ENCODE measurements at regions not wholly inside any gene's neighbourhood (a gene's known extent, or its start where the extent isn't known, plus 50 kb on each side); places are given as distances from the start of the nearest gene placed in this dataset.

DNA sequence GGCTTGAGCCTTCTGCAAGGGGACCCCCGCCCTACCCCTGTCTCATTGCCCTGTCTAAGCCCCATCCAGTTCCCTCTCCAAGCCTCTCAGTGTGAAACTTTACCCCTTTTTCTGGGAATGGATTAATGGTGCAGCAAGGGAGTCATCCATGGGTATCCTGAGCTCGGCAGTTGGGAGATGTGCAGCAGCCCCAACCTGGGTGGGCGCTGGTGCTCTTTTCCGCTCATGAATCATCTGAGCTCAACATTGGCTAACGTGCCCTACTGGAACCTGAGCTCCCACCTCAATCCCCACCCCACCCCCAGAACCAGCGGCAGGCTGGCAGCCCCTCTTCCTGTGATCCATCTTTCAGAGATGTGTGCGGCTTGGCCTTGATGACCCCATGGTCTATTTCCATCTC is 130.3 kb upstream of the MSX1 start:
- no peak overlapping the region for H3K27ac ChIP-seq
- TF ChIP-seq ZFX (IDR thresholded peaks at IDR 0.05; ENCODE audit: borderline replicate concordance) = no peak
- TF ChIP-seq, protein P1, sequence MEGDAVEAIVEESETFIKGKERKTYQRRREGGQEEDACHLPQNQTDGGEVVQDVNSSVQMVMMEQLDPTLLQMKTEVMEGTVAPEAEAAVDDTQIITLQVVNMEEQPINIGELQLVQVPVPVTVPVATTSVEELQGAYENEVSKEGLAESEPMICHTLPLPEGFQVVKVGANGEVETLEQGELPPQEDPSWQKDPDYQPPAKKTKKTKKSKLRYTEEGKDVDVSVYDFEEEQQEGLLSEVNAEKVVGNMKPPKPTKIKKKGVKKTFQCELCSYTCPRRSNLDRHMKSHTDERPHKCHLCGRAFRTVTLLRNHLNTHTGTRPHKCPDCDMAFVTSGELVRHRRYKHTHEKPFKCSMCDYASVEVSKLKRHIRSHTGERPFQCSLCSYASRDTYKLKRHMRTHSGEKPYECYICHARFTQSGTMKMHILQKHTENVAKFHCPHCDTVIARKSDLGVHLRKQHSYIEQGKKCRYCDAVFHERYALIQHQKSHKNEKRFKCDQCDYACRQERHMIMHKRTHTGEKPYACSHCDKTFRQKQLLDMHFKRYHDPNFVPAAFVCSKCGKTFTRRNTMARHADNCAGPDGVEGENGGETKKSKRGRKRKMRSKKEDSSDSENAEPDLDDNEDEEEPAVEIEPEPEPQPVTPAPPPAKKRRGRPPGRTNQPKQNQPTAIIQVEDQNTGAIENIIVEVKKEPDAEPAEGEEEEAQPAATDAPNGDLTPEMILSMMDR (IDR thresholded peaks at IDR 0.05) = no peak

DNA sequence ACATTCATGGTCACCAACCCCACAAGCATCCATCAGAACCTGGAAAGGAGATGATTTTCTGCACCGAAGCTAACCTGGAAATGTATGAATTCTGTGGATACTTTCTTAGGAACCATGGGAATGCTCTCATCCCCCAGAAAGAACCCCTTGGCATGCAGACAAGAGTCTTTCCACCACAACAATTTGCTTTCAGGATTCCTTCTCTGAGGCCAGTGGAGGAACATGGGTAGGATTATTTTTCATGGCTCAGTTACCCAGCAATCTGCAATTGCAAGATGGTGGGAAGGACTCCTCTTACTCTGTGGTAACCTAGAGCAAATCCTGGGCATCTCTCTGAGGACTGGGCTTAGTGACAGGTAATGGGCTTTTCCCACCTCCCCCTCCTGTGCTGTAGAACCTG is 131.9 kb upstream of the MSX1 start:
- H3K27ac ChIP-seq = no peak overlapping the region
- no peak for TF ChIP-seq ZFX (IDR thresholded peaks at IDR 0.05; ENCODE audit: borderline replicate concordance)
- TF ChIP-seq, protein P1 (IDR thresholded peaks at IDR 0.05) = no peak

DNA sequence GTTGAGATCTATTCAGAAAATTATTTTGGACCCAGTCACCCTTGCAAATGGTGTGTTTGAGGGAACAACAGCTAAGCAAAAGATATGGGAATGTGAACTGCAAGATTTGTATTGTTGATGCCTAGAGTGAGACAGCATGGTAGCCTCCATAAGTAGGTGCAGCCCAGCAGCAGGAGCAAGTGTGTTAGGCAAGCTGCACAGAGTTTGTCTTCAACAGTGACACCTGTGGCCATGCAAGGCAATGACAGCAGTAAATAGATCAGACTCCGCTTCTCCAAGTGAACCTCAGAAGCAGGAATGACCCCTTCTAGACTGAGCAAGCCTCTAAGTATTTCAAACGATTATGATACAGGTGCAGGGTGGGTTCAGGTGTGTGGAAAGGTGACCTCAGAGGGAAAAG is 133.4 kb upstream of the MSX1 start:
- no peak overlapping the region for H3K27ac ChIP-seq
- no peak for TF ChIP-seq ZFX (IDR thresholded peaks at IDR 0.05; ENCODE audit: borderline replicate concordance)
- TF ChIP-seq, protein P1 (IDR thresholded peaks at IDR 0.05) = peak; percentile 50

DNA sequence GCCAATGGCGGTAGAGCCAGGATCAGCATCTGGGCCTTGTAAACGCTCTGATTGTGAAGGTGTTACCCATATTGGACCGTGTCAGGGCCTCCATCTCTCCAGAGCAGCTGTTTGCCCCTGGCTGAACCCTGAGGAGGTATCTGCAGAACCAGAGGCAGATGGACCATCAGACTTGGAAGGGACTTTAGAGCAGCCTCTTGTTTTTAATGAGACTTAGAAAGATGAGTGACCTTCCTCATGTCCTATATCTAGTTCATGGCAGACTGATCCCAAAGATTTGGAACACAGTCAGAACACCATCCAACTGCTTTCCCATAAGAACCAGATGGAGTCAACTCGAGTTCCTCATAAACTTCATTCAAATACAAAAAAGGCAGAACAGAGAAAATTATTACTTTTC is 135.1 kb upstream of the MSX1 start:
- TF ChIP-seq, protein P1 (IDR thresholded peaks at IDR 0.05) = no peak
- TF ChIP-seq ZFX (IDR thresholded peaks at IDR 0.05; ENCODE audit: borderline replicate concordance) = no peak
- H3K27ac ChIP-seq = no peak overlapping the region

DNA sequence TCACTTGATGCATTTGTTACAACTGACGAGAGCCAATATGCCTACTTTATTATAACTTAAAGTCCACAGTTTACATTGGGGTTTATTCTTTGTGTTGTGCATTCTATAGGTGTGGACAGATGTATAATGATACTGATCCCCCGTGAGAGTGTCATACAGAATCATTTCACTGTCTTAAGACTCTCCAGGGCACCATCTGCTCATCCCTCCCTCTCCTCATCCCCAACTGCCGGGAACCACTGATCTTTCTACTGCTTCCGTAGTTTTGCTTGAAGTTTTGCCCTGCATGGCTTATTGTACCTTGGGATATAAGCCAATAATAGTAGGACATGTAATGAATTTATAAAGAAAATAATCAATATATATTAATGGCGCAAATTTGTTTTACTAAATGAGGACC is 137.8 kb upstream of the MSX1 start:
- H3K27ac ChIP-seq = no peak overlapping the region
- no peak for TF ChIP-seq ZFX (IDR thresholded peaks at IDR 0.05; ENCODE audit: borderline replicate concordance)
- TF ChIP-seq, protein P1 (IDR thresholded peaks at IDR 0.05) = no peak

DNA sequence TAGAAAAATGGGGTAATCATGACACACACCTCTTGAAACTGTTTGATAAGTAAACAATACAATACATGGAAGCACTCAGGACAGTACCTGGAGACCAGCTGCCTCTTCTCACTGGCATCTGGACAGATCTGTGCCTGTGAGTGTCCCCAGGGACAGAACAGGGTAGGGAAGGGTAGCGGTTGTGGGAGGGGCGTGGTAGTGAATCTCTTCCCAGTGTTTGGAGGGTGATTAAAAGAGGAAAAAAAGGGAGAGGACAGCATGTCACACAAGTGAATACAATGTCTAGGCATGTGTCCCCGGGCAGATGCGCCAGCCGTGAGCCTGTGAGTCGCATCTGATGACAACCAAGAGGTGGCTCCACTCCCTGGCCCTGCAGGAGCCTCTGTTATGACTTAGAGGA is 138.8 kb upstream of the MSX1 start:
- TF ChIP-seq ZFX (IDR thresholded peaks at IDR 0.05; ENCODE audit: borderline replicate concordance) = no peak
- TF ChIP-seq, protein P1 (IDR thresholded peaks at IDR 0.05) = no peak
- no peak overlapping the region for H3K27ac ChIP-seq

DNA sequence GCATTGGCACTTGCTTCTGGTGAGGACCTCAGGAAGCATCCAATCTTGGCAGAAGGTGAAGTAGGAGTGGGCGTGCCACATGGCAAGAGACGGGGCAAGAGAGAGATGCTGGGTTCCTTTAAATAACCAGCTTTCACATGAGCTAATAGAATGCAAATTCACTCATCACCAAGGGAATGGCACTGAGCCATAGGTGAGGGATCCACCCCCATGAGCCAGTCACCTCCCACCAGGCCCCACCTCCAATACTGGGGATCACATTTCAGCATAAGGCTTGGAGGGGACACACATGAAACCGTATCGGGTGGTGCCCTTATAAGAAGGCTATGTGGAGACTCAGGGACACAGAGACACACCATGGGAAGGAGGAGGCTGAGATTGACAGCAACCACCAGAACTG is 140.0 kb upstream of the MSX1 start:
- no peak for TF ChIP-seq ZFX (IDR thresholded peaks at IDR 0.05; ENCODE audit: borderline replicate concordance)
- TF ChIP-seq, protein P1 (IDR thresholded peaks at IDR 0.05) = no peak
- H3K27ac ChIP-seq = no peak overlapping the region
